RWPE2 (cell line): ENCODE measurements at regions not wholly inside any gene's neighbourhood (a gene's known extent, or its start where the extent isn't known, plus 50 kb on each side); places are given as distances from the start of the nearest gene placed in this dataset.
A peak's percentile ranks its signal among the peaks of the same experiment; 100 is the strongest.

Experiments used
- ATAC-seq: fragments of 200-7000 bp; cut with Tn5 transposase; 3 replicates; pipeline ENCODE4 v1.9.1; 2021; ENCODE audit warnings: low read depth
- DNase-seq: peaks from one replicate; pipeline ENCODE4 v3.0.0-alpha.2; 2020; ENCODE audit warnings: low spot score
- H3K27ac ChIP-seq: fragments of 450-650 bp; 2 replicates; pipeline ENCODE4 v1.5.1; 2017; ENCODE audit warnings: mild to moderate bottlenecking; ENCODE audit not compliant: poor library complexity, severe bottlenecking
- H3K27me3 ChIP-seq: fragments of 250-450 bp; sonication (Bioruptor Pico); 2 replicates; pipeline ENCODE4 v1.5.1; 2021; ENCODE audit warnings: mild to moderate bottlenecking, moderate library complexity; ENCODE audit not compliant: insufficient read depth, poor library complexity, severe bottlenecking
- H3K36me3 ChIP-seq: fragments of 250-450 bp; sonication (Bioruptor Pico); 2 replicates; pipeline ENCODE4 v1.5.1; 2020; ENCODE audit warnings: low read depth, mild to moderate bottlenecking, moderate library complexity
- H3K4me1 ChIP-seq: fragments of 250-450 bp; sonication (Bioruptor Pico); 2 replicates; pipeline ENCODE4 v1.5.1; 2021; ENCODE audit warnings: mild to moderate bottlenecking, moderate library complexity; ENCODE audit not compliant: insufficient read depth, poor library complexity, severe bottlenecking
- H3K4me3 ChIP-seq: fragments of 250-450 bp; sonication (Bioruptor Pico); 2 replicates; pipeline ENCODE4 v1.5.1; 2021; ENCODE audit warnings: mild to moderate bottlenecking, moderate library complexity; ENCODE audit not compliant: severe bottlenecking
- H3K9me3 ChIP-seq: fragments of 250-450 bp; sonication (Bioruptor Pico); 2 replicates; pipeline ENCODE4 v1.5.1; 2021; ENCODE audit warnings: mild to moderate bottlenecking, moderate library complexity; ENCODE audit not compliant: severe bottlenecking
- CTCF ChIP-seq: fragments of 450-650 bp; IDR thresholded peaks from one replicate; pipeline ENCODE4 v1.5.1; 2017; ENCODE audit warnings: mild to moderate bottlenecking, moderate library complexity; ENCODE audit not compliant: poor library complexity, severe bottlenecking

GRCh38 chr5:61949679-61950435 lies 356.1 kb upstream of the KIF2A start:
- ATAC-seq = no peak
- H3K9me3 ChIP-seq = no peaks in the 10 kb centered on the region

GRCh38 chr5:61951295-61951694 lies 354.7 kb upstream of the KIF2A start:
- no peaks in the 10 kb centered on the region for H3K27me3 ChIP-seq
- H3K36me3 ChIP-seq = no peaks in the 10 kb centered on the region
- TF ChIP-seq CTCF = no peak
- H3K4me1 ChIP-seq = no peaks in the 10 kb centered on the region
- DNase-seq (no peak), ATAC-seq (no peak)
- no peak overlapping the region for H3K27ac ChIP-seq
- H3K9me3 ChIP-seq = no peaks in the 10 kb centered on the region
- H3K4me3 ChIP-seq = no peak overlapping the region

More at GRCh38 chr5:61949679-61950435, 356.1 kb upstream of the KIF2A start:
- DNase-seq = no peak
- TF ChIP-seq CTCF = no peak
- no peaks in the 10 kb centered on the region for H3K27me3 ChIP-seq
- H3K4me1 ChIP-seq = no peaks in the 10 kb centered on the region
- H3K4me3 ChIP-seq = no peak overlapping the region
- H3K36me3 ChIP-seq = no peaks in the 10 kb centered on the region
- H3K27ac ChIP-seq = no peak overlapping the region

GRCh38 chr5:61953913-61954312 lies 352.1 kb upstream of the KIF2A start:
- H3K4me1 ChIP-seq = no peaks in the 10 kb centered on the region
- DNase-seq (no peak), ATAC-seq (no peak)
- H3K36me3 ChIP-seq = no peaks in the 10 kb centered on the region
- no peak for TF ChIP-seq CTCF
- no peaks in the 10 kb centered on the region for H3K27me3 ChIP-seq
- H3K4me3 ChIP-seq = no peak overlapping the region
- no peaks in the 10 kb centered on the region for H3K9me3 ChIP-seq
- H3K27ac ChIP-seq = no peak overlapping the region

- DNase-seq (no peak), ATAC-seq (peak; percentile 80)
- no peak for TF ChIP-seq CTCF
- Histone ChIP-seq H3K4me3 (no peak overlapping the region), H3K27ac (peak overlapping the region; percentile 32), H3K27me3 (no peaks in the 10 kb centered on the region), H3K36me3 (no peaks in the 10 kb centered on the region), H3K9me3 (no peaks in the 10 kb centered on the region), H3K4me1 (peaks cover 7% of the 10 kb centered on the region)
Measured at GRCh38 chr5:61964201-61964600, 341.8 kb upstream of the KIF2A start.

- no peaks in the 10 kb centered on the region for H3K9me3 ChIP-seq
- H3K27me3 ChIP-seq = no peaks in the 10 kb centered on the region
- TF ChIP-seq CTCF = no peak
- no peak overlapping the region for H3K27ac ChIP-seq
- ATAC-seq (no peak), DNase-seq (no peak)
- no peak overlapping the region for H3K4me3 ChIP-seq
- peaks cover 8% of the 10 kb centered on the region for H3K4me1 ChIP-seq
- no peaks in the 10 kb centered on the region for H3K36me3 ChIP-seq
Measured at GRCh38 chr5:61965069-61965468, 340.9 kb upstream of the KIF2A start.
